Gastroesophageal sphincter (tissue), 3 donors: ENCODE measurements at regions not wholly inside any gene's neighbourhood (a gene's known extent, or its start where the extent isn't known, plus 50 kb on each side); places are given as distances from the start of the nearest gene placed in this dataset.

Source experiments
- CTCF ChIP-seq, 4 experiments: fragments of 200-600 bp in 2 of 4; fragments of 450-650 bp in 2 of 4; sonication (generic) in 1 of 4; IDR thresholded peaks; one replicate each; pipeline ENCODE4 v1.5.1; 2017 to 2019; ENCODE audit warnings: antibody characterized with exemption in 4 of 4, mild to moderate bottlenecking in 2 of 4, moderate library complexity in 2 of 4
- EP300 ChIP-seq: sonication (generic); formaldehyde crosslinking; IDR thresholded peaks from one replicate; pipeline ENCODE4 v1.6.1; 2017; ENCODE audit warnings: antibody characterized with exemption, mild to moderate bottlenecking

GRCh38 chr14:87840906-87841305, 152.1 kb downstream of the GALC start:
- TF ChIP-seq CTCF (IDR thresholded peaks at IDR 0.05) = no peak
- TF ChIP-seq EP300 = no peak
